ENCODE measurements at regions not wholly inside any gene's neighbourhood (a gene's known extent, or its start where the extent isn't known, plus 50 kb on each side); places are given as distances from the start of the nearest gene placed in this dataset.

DNA sequence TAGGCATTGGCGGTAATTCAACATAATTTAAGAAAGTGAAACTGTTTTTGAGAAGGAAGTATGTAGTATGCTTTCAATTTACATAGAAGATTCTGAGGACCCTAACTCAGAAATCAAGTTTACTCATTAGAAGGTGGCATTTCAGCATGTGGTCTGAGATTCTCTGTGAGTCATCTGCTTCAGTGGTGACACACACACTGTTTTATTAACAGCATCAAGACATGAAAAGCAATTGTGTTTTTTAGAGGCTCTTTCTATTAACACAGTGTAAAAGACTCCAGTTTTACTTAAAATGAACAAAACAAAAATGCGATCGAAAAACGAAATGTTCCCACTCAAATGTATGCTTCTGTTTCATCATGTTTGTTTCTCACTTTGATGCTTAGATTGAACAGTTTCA lies 802.1 kb upstream of the SLITRK6 start:
- TF ChIP-seq POLR2AphosphoS5 (IDR thresholded peaks at IDR 0.05; ENCODE audit: insufficient read depth, low read depth, low read length) (no peak), POLR2A (IDR thresholded peaks at IDR 0.05; ENCODE audit: low read depth, low read length) (no peak), EZH2 (IDR thresholded peaks at IDR 0.05; ENCODE audit: borderline replicate concordance, low read depth, low read length, severe bottlenecking) (no peak), GATA2 (IDR thresholded peaks at IDR 0.05; ENCODE audit: insufficient read depth, insufficient read length, low read depth, low read length) (no peak), MYC (IDR thresholded peaks at IDR 0.05; ENCODE audit: low read depth, low read length) (no peak), FOS (IDR thresholded peaks at IDR 0.05; ENCODE audit: borderline replicate concordance, insufficient read depth, low read length) (no peak), JUN (IDR thresholded peaks at IDR 0.05; ENCODE audit: borderline replicate concordance, insufficient read depth, insufficient read length, low read depth) (no peak)
- TF ChIP-seq, protein P1, sequence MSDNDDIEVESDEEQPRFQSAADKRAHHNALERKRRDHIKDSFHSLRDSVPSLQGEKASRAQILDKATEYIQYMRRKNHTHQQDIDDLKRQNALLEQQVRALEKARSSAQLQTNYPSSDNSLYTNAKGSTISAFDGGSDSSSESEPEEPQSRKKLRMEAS (IDR thresholded peaks at IDR 0.05; ENCODE audit: insufficient read depth, insufficient read length), result no peak
- TF ChIP-seq, protein P2, sequence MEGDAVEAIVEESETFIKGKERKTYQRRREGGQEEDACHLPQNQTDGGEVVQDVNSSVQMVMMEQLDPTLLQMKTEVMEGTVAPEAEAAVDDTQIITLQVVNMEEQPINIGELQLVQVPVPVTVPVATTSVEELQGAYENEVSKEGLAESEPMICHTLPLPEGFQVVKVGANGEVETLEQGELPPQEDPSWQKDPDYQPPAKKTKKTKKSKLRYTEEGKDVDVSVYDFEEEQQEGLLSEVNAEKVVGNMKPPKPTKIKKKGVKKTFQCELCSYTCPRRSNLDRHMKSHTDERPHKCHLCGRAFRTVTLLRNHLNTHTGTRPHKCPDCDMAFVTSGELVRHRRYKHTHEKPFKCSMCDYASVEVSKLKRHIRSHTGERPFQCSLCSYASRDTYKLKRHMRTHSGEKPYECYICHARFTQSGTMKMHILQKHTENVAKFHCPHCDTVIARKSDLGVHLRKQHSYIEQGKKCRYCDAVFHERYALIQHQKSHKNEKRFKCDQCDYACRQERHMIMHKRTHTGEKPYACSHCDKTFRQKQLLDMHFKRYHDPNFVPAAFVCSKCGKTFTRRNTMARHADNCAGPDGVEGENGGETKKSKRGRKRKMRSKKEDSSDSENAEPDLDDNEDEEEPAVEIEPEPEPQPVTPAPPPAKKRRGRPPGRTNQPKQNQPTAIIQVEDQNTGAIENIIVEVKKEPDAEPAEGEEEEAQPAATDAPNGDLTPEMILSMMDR (IDR thresholded peaks at IDR 0.05; ENCODE audit: extremely low read depth in 1 of 2, insufficient read depth in 1 of 2, low read depth in 1 of 2, low read length in 2 of 2), result no peak
